Panc1 (cell line): ENCODE measurements at regions not wholly inside any gene's neighbourhood (a gene's known extent, or its start where the extent isn't known, plus 50 kb on each side); places are given as distances from the start of the nearest gene placed in this dataset.
"Not testable (repeated sequence)": the region's sequence is repeated elsewhere in the genome, so short reads cannot be mapped to it uniquely, and the experiment has no call there.

Experiments used
- POLR2AphosphoS5 ChIP-seq: IDR thresholded peaks from 2 replicates; pipeline ENCODE4 v1.6.1; 2012; ENCODE audit warnings: mild to moderate bottlenecking, low read depth, low read length, moderate library complexity
- TCF7L2 ChIP-seq: IDR thresholded peaks from 2 replicates; pipeline ENCODE4 v1.6.1; 2011; ENCODE audit warnings: mild to moderate bottlenecking, low read depth, low read length, inconsistent platforms
- TF ChIP-seq, protein P1 (sequence below): fragments of 450-650 bp; IDR thresholded peaks from 2 replicates; pipeline ENCODE4 v1.5.1; 2017; ENCODE audit warnings: mild to moderate bottlenecking
- TF ChIP-seq, protein P2 (sequence below), 2 experiments: IDR thresholded peaks; 2 replicates each; pipeline ENCODE4 v1.6.1; 2011 to 2012; ENCODE audit warnings: low read depth in 2 of 2, control low read depth in 1 of 2, low read length in 1 of 2, mild to moderate bottlenecking in 1 of 2, moderate library complexity in 1 of 2; ENCODE audit not compliant: insufficient read depth in 1 of 2

DNA sequence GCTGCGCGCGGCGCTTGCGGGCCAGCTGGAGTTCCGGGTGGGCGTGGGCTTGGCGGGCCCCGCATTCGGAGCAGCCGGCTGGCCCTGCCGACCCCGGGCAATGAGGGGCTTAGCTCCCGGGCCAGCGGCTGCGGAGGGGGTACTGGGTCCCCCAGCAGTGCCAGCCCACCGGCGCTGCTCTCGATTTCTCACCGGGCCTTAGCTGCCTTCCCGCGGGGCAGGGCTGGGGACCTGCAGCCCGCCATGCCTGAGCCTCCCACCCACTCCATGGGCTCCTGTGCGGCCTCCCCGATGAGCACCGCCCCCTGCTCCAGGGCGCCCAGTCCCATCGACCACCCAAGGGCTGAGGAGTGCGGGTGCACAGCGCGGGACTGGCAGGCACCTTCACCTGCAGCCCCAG, 381.4 kb downstream of the KCNRG start:
- TF ChIP-seq, protein P1, sequence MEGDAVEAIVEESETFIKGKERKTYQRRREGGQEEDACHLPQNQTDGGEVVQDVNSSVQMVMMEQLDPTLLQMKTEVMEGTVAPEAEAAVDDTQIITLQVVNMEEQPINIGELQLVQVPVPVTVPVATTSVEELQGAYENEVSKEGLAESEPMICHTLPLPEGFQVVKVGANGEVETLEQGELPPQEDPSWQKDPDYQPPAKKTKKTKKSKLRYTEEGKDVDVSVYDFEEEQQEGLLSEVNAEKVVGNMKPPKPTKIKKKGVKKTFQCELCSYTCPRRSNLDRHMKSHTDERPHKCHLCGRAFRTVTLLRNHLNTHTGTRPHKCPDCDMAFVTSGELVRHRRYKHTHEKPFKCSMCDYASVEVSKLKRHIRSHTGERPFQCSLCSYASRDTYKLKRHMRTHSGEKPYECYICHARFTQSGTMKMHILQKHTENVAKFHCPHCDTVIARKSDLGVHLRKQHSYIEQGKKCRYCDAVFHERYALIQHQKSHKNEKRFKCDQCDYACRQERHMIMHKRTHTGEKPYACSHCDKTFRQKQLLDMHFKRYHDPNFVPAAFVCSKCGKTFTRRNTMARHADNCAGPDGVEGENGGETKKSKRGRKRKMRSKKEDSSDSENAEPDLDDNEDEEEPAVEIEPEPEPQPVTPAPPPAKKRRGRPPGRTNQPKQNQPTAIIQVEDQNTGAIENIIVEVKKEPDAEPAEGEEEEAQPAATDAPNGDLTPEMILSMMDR: not testable (repeated sequence)
- TF ChIP-seq, protein P2, sequence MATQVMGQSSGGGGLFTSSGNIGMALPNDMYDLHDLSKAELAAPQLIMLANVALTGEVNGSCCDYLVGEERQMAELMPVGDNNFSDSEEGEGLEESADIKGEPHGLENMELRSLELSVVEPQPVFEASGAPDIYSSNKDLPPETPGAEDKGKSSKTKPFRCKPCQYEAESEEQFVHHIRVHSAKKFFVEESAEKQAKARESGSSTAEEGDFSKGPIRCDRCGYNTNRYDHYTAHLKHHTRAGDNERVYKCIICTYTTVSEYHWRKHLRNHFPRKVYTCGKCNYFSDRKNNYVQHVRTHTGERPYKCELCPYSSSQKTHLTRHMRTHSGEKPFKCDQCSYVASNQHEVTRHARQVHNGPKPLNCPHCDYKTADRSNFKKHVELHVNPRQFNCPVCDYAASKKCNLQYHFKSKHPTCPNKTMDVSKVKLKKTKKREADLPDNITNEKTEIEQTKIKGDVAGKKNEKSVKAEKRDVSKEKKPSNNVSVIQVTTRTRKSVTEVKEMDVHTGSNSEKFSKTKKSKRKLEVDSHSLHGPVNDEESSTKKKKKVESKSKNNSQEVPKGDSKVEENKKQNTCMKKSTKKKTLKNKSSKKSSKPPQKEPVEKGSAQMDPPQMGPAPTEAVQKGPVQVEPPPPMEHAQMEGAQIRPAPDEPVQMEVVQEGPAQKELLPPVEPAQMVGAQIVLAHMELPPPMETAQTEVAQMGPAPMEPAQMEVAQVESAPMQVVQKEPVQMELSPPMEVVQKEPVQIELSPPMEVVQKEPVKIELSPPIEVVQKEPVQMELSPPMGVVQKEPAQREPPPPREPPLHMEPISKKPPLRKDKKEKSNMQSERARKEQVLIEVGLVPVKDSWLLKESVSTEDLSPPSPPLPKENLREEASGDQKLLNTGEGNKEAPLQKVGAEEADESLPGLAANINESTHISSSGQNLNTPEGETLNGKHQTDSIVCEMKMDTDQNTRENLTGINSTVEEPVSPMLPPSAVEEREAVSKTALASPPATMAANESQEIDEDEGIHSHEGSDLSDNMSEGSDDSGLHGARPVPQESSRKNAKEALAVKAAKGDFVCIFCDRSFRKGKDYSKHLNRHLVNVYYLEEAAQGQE (IDR thresholded peaks at IDR 0.05; ENCODE audit: insufficient read depth in 1 of 2, low read depth in 2 of 2, low read length in 1 of 2): not testable (repeated sequence)
- TF ChIP-seq POLR2AphosphoS5, TCF7L2: not testable (repeated sequence)
